ENCODE measurements at regions not wholly inside any gene's neighbourhood (a gene's known extent, or its start where the extent isn't known, plus 50 kb on each side); places are given as distances from the start of the nearest gene placed in this dataset.

- H3K36me3 ChIP-seq (ENCODE audit: control insufficient read depth, insufficient read depth, low read length) = no peaks in the 10 kb centered on the region
- H3K4me3 ChIP-seq (ENCODE audit: low read depth, low read length) = no peak overlapping the region
- TF ChIP-seq CTCF (IDR thresholded peaks at IDR 0.05; ENCODE audit: insufficient read depth, low read length, poor library complexity, severe bottlenecking) = no peak
- no peak for DNase-seq (ENCODE audit: low read depth)
- peaks cover 2% of the 10 kb centered on the region for H3K27me3 ChIP-seq (ENCODE audit: control insufficient read depth, insufficient read depth, low read length)
Measured at GRCh38 chr13:108402850-108403249, 133.3 kb downstream of the TNFSF13B start.

- no peak for TF ChIP-seq CTCF (IDR thresholded peaks at IDR 0.05; ENCODE audit: insufficient read depth, low read length, poor library complexity, severe bottlenecking)
- Histone ChIP-seq H3K36me3 (ENCODE audit: control insufficient read depth, insufficient read depth, low read length) (no peaks in the 10 kb centered on the region), H3K4me3 (ENCODE audit: low read depth, low read length) (no peak overlapping the region), H3K27me3 (ENCODE audit: control insufficient read depth, insufficient read depth, low read length) (peaks cover 2% of the 10 kb centered on the region)
- DNase-seq (ENCODE audit: low read depth) = no peak
Measured at GRCh38 chr13:108407495-108407894, 138.0 kb downstream of the TNFSF13B start.

GRCh38 chr13:108408672-108409071, 139.2 kb downstream of the TNFSF13B start:
- Histone ChIP-seq H3K4me3 (ENCODE audit: low read depth, low read length) (no peak overlapping the region), H3K36me3 (ENCODE audit: control insufficient read depth, insufficient read depth, low read length) (no peaks in the 10 kb centered on the region), H3K27me3 (ENCODE audit: control insufficient read depth, insufficient read depth, low read length) (peaks cover 2% of the 10 kb centered on the region)
- no peak for DNase-seq (ENCODE audit: low read depth)
- TF ChIP-seq CTCF (IDR thresholded peaks at IDR 0.05; ENCODE audit: insufficient read depth, low read length, poor library complexity, severe bottlenecking) = no peak

GRCh38 chr13:108409730-108410129, 140.2 kb downstream of the TNFSF13B start:
- DNase-seq (ENCODE audit: low read depth) = no peak
- H3K4me3 ChIP-seq (ENCODE audit: low read depth, low read length) = no peak overlapping the region
- H3K36me3 ChIP-seq (ENCODE audit: control insufficient read depth, insufficient read depth, low read length) = no peaks in the 10 kb centered on the region
- no peaks in the 10 kb centered on the region for H3K27me3 ChIP-seq (ENCODE audit: control insufficient read depth, insufficient read depth, low read length)
- no peak for TF ChIP-seq CTCF (IDR thresholded peaks at IDR 0.05; ENCODE audit: insufficient read depth, low read length, poor library complexity, severe bottlenecking)

- Histone ChIP-seq H3K4me3 (ENCODE audit: low read depth, low read length) (no peak overlapping the region), H3K36me3 (ENCODE audit: control insufficient read depth, insufficient read depth, low read length) (no peaks in the 10 kb centered on the region), H3K27me3 (ENCODE audit: control insufficient read depth, insufficient read depth, low read length) (no peaks in the 10 kb centered on the region)
- no peak for TF ChIP-seq CTCF (IDR thresholded peaks at IDR 0.05; ENCODE audit: insufficient read depth, low read length, poor library complexity, severe bottlenecking)
- no peak for DNase-seq (ENCODE audit: low read depth)
Measured at GRCh38 chr13:108419768-108420167, 150.2 kb downstream of the TNFSF13B start.

GRCh38 chr13:108425056-108425455, 155.5 kb downstream of the TNFSF13B start:
- TF ChIP-seq CTCF (IDR thresholded peaks at IDR 0.05; ENCODE audit: insufficient read depth, low read length, poor library complexity, severe bottlenecking) = no peak
- Histone ChIP-seq H3K27me3 (ENCODE audit: control insufficient read depth, insufficient read depth, low read length) (no peaks in the 10 kb centered on the region), H3K4me3 (ENCODE audit: low read depth, low read length) (no peak overlapping the region), H3K36me3 (ENCODE audit: control insufficient read depth, insufficient read depth, low read length) (no peaks in the 10 kb centered on the region)
- no peak for DNase-seq (ENCODE audit: low read depth)
